GM12874 (cell line): ENCODE measurements at regions not wholly inside any gene's neighbourhood (a gene's known extent, or its start where the extent isn't known, plus 50 kb on each side); places are given as distances from the start of the nearest gene placed in this dataset.

Experiments
- CTCF ChIP-seq: IDR thresholded peaks from 2 replicates; pipeline ENCODE4 v1.5.1; 2011; ENCODE audit warnings: low read depth, mild to moderate bottlenecking, control low read depth, low read length, moderate library complexity; ENCODE audit not compliant: insufficient read depth

- no peak for TF ChIP-seq CTCF
These were observed 492.4 kb downstream of the EFNB2 start for GRCh38 chr13:106042996-106043581.

- TF ChIP-seq CTCF, result no peak
These were observed 494.0 kb downstream of the EFNB2 start for GRCh38 chr13:106041445-106041844.

- TF ChIP-seq CTCF, result no peak
These were observed 496.7 kb downstream of the EFNB2 start for GRCh38 chr13:106038752-106039151.

- TF ChIP-seq CTCF, result no peak
These were observed 498.6 kb downstream of the EFNB2 start for GRCh38 chr13:106036870-106037269.

- TF ChIP-seq CTCF, result no peak
These were observed 501.3 kb downstream of the EFNB2 start for GRCh38 chr13:106034201-106034600.

GRCh38 chr13:106033659-106034058 lies 501.8 kb downstream of the EFNB2 start:
- no peak for TF ChIP-seq CTCF

GRCh38 chr13:106032441-106032840 lies 503.0 kb downstream of the EFNB2 start:
- TF ChIP-seq CTCF, result no peak
